PC-3 (cell line): ENCODE measurements at regions not wholly inside any gene's neighbourhood (a gene's known extent, or its start where the extent isn't known, plus 50 kb on each side); places are given as distances from the start of the nearest gene placed in this dataset.

Source experiments
- ATAC-seq: fragments of 200-7000 bp; cut with Tn5 transposase; 2 replicates; pipeline ENCODE4 v1.9.1; 2020; ENCODE audit warnings: mild to moderate bottlenecking, moderate library complexity
- BruUV-seq: library from RNA; stranded (reverse); fragments of 400-500 nt; replicated peaks from 2 replicates; lab custom pipeline; 2021; lab: Mats Ljungman, UMichigan
- CTCF ChIA-PET: fragments of 300-600 bp; sonication (Branson Sonifier 250); formaldehyde crosslinking; loops from one replicate; lab custom pipeline; 2022; ENCODE audit warnings: antibody characterized with exemption; lab: Charles Lee
- POLR2A ChIA-PET: fragments of 300-600 bp; sonication (Branson Sonifier 250); formaldehyde crosslinking; loops from one replicate; lab custom pipeline; 2022; ENCODE audit warnings: antibody characterized with exemption; ENCODE audit not compliant: unreplicated experiment; lab: Charles Lee
- DNase-seq: peaks from one replicate; pipeline ENCODE4 v3.0.0-alpha.2; 2015
- H2AFZ ChIP-seq: fragments of 300-600 bp; sonication (generic); 2 replicates; pipeline ENCODE4 v1.6.0; 2016; ENCODE audit warnings: antibody characterized with exemption, low read length
- H3F3A ChIP-seq: fragments of 300-600 bp; sonication (generic); one replicate; pipeline ENCODE4 v1.6.0; 2017; ENCODE audit warnings: antibody characterized with exemption, low read length, control low read depth, mild to moderate bottlenecking; ENCODE audit not compliant: unreplicated experiment
- H3K27ac ChIP-seq: fragments of 300-600 bp; sonication (generic); 2 replicates; pipeline ENCODE4 v1.5.1; 2016; ENCODE audit warnings: mild to moderate bottlenecking, low read length
- H3K27me3 ChIP-seq: fragments of 300-600 bp; sonication (generic); 2 replicates; pipeline ENCODE4 v1.6.1; 2016; ENCODE audit warnings: low read length, mixed read lengths
- H3K36me3 ChIP-seq: fragments of 300-600 bp; sonication (generic); 2 replicates; pipeline ENCODE4 v1.6.1; 2016; ENCODE audit warnings: low read depth, mixed run types, low read length, mixed read lengths
- H3K4me1 ChIP-seq: fragments of 300-600 bp; sonication (generic); 2 replicates; pipeline ENCODE4 v1.5.1; 2016; ENCODE audit warnings: low read length; ENCODE audit not compliant: insufficient read depth
- H3K4me2 ChIP-seq: fragments of 300-600 bp; sonication (generic); 2 replicates; pipeline ENCODE4 v1.6.0; 2016; ENCODE audit warnings: low read length
- H3K4me3 ChIP-seq: fragments of 300-600 bp; sonication (generic); 2 replicates; pipeline ENCODE4 v1.5.1; 2016; ENCODE audit warnings: mild to moderate bottlenecking, low read length, mixed read lengths
- H3K79me2 ChIP-seq: fragments of 300-600 bp; sonication (generic); 2 replicates; pipeline ENCODE4 v1.6.1; 2017; ENCODE audit warnings: low read length, mixed read lengths
- H3K9ac ChIP-seq: fragments of 300-600 bp; sonication (generic); 2 replicates; pipeline ENCODE4 v1.6.0; 2016; ENCODE audit warnings: mild to moderate bottlenecking, low read length
- H3K9me2 ChIP-seq: fragments of 300-600 bp; sonication (generic); replicated peaks from 2 replicates; pipeline ENCODE4 v1.6.1; 2016; ENCODE audit warnings: mixed run types, low read length, mixed read lengths
- H3K9me3 ChIP-seq: fragments of 300-600 bp; sonication (generic); 2 replicates; pipeline ENCODE4 v1.6.1; 2016; ENCODE audit warnings: low read length, mixed read lengths
- H4K20me1 ChIP-seq: fragments of 300-600 bp; sonication (generic); 2 replicates; pipeline ENCODE4 v1.6.1; 2016; ENCODE audit warnings: low read length, mixed read lengths
- EZH2 ChIP-seq: fragments of 300-600 bp; sonication (generic); IDR thresholded peaks from one replicate; pipeline ENCODE4 v1.6.1; 2017; ENCODE audit warnings: antibody characterized with exemption, mild to moderate bottlenecking, low read length; ENCODE audit not compliant: unreplicated experiment
- EZH2phosphoT487 ChIP-seq: fragments of 300-600 bp; sonication (generic); IDR thresholded peaks from 2 replicates; pipeline ENCODE4 v1.6.1; 2018; ENCODE audit warnings: mild to moderate bottlenecking, antibody characterized with exemption, low read length, borderline replicate concordance
- intact Hi-C: fragments of 100-400 bp; cut with micrococcal nuclease; formaldehyde crosslinking; loops from 2 replicates; pipeline ENCODE4 v1.9.0; 2023
- TF ChIP-seq, protein P1 (sequence below): fragments of 300-600 bp; sonication (generic); conservative IDR thresholded peaks from 2 replicates; pipeline ENCODE4 v1.5.1; 2017; ENCODE audit warnings: antibody characterized with exemption, low read depth, mild to moderate bottlenecking, low read length

GRCh38 chr11:71311928-71312510 is 59.6 kb upstream of the SHANK2 start:
- no peaks in the 10 kb centered on the region for H3K79me2 ChIP-seq
- no peak overlapping the region for H2AFZ ChIP-seq
- intact Hi-C loops: no loop called here
- no peak overlapping the region for H3K9ac ChIP-seq
- H3K27ac ChIP-seq: no peak overlapping the region
- ChIA-PET CTCF (no interaction called here), POLR2A (no interaction called here)
- no peaks in the 10 kb centered on the region for H3F3A ChIP-seq
- BruUV-seq: no TSS peak
- ATAC-seq (no peak), DNase-seq (no peak)
- no peaks in the 10 kb centered on the region for H3K9me2 ChIP-seq
- TF ChIP-seq, protein P1, sequence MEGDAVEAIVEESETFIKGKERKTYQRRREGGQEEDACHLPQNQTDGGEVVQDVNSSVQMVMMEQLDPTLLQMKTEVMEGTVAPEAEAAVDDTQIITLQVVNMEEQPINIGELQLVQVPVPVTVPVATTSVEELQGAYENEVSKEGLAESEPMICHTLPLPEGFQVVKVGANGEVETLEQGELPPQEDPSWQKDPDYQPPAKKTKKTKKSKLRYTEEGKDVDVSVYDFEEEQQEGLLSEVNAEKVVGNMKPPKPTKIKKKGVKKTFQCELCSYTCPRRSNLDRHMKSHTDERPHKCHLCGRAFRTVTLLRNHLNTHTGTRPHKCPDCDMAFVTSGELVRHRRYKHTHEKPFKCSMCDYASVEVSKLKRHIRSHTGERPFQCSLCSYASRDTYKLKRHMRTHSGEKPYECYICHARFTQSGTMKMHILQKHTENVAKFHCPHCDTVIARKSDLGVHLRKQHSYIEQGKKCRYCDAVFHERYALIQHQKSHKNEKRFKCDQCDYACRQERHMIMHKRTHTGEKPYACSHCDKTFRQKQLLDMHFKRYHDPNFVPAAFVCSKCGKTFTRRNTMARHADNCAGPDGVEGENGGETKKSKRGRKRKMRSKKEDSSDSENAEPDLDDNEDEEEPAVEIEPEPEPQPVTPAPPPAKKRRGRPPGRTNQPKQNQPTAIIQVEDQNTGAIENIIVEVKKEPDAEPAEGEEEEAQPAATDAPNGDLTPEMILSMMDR: no peak
- no peak for TF ChIP-seq EZH2phosphoT487
- TF ChIP-seq EZH2: no peak
- H3K4me1 ChIP-seq: peaks cover 4% of the 10 kb centered on the region; the same call in 1 of the 2 replicates
- no peak overlapping the region for H3K4me2 ChIP-seq
- H3K9me3 ChIP-seq: peaks cover 12% of the 10 kb centered on the region
- H3K27me3 ChIP-seq: no peaks in the 10 kb centered on the region
- H3K4me3 ChIP-seq: no peak overlapping the region
- H3K36me3 ChIP-seq: no peaks in the 10 kb centered on the region
- H4K20me1 ChIP-seq: no peaks in the 10 kb centered on the region

DNA sequence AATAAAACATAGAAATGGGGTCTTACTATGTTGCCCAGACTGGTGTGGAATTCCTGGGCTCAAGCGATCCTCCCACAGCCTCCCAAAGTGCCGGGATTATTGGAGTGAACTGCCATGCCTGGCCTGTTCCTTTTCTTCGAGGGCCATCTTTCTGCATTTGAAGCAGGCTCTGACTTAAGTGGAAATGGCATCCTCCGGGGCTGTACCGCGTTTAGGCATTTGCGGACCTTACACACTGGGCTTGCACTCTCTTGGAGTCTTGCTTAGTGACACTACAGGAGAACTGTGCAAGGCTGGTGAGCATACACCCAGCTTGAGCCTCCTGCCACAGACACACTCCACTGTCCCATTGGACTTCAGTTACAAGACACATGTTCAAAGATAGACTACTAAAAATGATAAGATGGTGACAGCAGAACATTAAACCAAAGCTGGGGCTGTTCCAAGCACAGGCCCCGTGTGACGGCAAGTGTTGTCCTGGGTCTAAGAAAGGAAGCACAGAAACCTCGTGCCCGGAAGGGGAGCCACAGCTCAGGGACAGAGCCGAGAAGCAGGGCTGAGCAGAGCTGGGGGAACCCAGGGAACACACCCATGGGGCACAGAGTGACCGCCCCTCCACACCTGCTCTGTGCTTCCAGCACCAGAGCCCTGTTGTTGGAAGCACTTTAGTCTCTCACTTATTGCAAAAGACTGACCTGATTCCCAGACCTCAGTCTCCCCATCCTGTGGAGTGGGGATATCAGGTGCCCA is 59.0 kb upstream of the SHANK2 start:
- BruUV-seq: no TSS peak
- no peaks in the 10 kb centered on the region for H3K79me2 ChIP-seq
- TF ChIP-seq, protein P1: no peak
- TF ChIP-seq EZH2: no peak
- TF ChIP-seq EZH2phosphoT487: no peak

GRCh38 chr11:71310184-71310583 is 57.8 kb upstream of the SHANK2 start:
- ChIA-PET POLR2A (no interaction called here), CTCF (no interaction called here)
- TF ChIP-seq EZH2 (no peak), EZH2phosphoT487 (no peak)
- TF ChIP-seq, protein P1: no peak
- Histone ChIP-seq H2AFZ (no peak overlapping the region), H3K9ac (no peak overlapping the region), H3K27ac (no peak overlapping the region), H3K9me3 (no peaks in the 10 kb centered on the region), H3K36me3 (no peaks in the 10 kb centered on the region), H4K20me1 (no peaks in the 10 kb centered on the region), H3K4me1 (peaks cover 4% of the 10 kb centered on the region; the same call in 1 of the 2 replicates), H3K4me3 (no peak overlapping the region), H3K4me2 (no peak overlapping the region), H3K27me3 (no peaks in the 10 kb centered on the region), H3K9me2 (no peaks in the 10 kb centered on the region), H3F3A (no peaks in the 10 kb centered on the region), H3K79me2 (no peaks in the 10 kb centered on the region)
- no peak for ATAC-seq
- intact Hi-C loops: no loop called here
- no peak for DNase-seq
- no TSS peak for BruUV-seq

More for the DNA sequence above, 59.0 kb upstream of the SHANK2 start:
- Histone ChIP-seq H4K20me1 (no peaks in the 10 kb centered on the region), H3K9me3 (peaks cover 7% of the 10 kb centered on the region), H3F3A (no peaks in the 10 kb centered on the region), H3K9me2 (no peaks in the 10 kb centered on the region), H2AFZ (no peak overlapping the region), H3K9ac (no peak overlapping the region), H3K4me1 (peaks cover 4% of the 10 kb centered on the region; the same call in 1 of the 2 replicates), H3K27ac (no peak overlapping the region), H3K4me3 (no peak overlapping the region), H3K27me3 (no peaks in the 10 kb centered on the region), H3K4me2 (no peak overlapping the region), H3K36me3 (no peaks in the 10 kb centered on the region)
- ATAC-seq (no peak), DNase-seq (no peak)
- ChIA-PET POLR2A (no interaction called here), CTCF (no interaction called here)
- intact Hi-C loops: no loop called here
